ENCODE measurements at regions not wholly inside any gene's neighbourhood (a gene's known extent, or its start where the extent isn't known, plus 50 kb on each side); places are given as distances from the start of the nearest gene placed in this dataset.

DNA sequence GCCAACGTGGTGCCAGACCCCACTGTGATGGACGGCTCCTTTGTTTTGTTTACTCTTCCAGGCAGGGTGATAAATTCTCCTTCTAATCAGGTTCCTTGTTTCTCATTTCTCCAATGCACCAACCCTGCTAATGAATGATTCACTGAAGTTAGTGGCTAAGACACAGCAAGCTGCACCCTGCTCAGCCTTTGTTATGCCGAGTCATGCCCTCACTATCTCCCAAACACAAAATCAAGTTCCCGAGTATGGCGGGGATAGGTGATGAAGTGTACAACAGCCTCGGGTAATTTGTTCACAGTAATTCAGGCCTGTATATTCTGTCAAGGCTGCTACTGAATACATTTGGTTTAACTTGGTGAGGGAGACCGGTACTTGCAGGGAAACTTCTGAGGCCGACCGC, 83.8 kb upstream of the HS3ST4 start:
- Histone ChIP-seq H3K4ac (ENCODE audit: low read depth, low read length) (no peak overlapping the region), H3K23ac (ENCODE audit: low read depth, low read length) (no peak overlapping the region), H3K27me3 (ENCODE audit: control insufficient read depth, insufficient read depth, low read length) (no peaks in the 10 kb centered on the region), H3K56ac (ENCODE audit: extremely low read depth, insufficient read depth, low read length) (no peak overlapping the region), H3K4me1 (ENCODE audit: control insufficient read depth, insufficient read depth, low read length) (no peaks in the 10 kb centered on the region), H2AK5ac (ENCODE audit: low read depth, low read length) (no peak overlapping the region), H2BK5ac (ENCODE audit: low read depth, low read length, poor library complexity, severe bottlenecking) (no peak overlapping the region), H3K36me3 (ENCODE audit: control insufficient read depth, insufficient read depth, low read length) (no peaks in the 10 kb centered on the region), H3K9me3 (ENCODE audit: control insufficient read depth, insufficient read depth, low read length) (0 out of 2 replicates have a peak, but pooled peaks cover 2% of the 10 kb centered on the region), H3K4me3 (ENCODE audit: insufficient read depth, low read depth, low read length) (no peak overlapping the region), H3K9me1 (ENCODE audit: insufficient read depth, low read length) (no peaks in the 10 kb centered on the region), H3K14ac (replicated peaks; ENCODE audit: low read depth, low read length) (no peak overlapping the region), H4K8ac (ENCODE audit: low read depth in 2 of 2, low read length in 2 of 2) (no peak overlapping the region), H2BK120ac (ENCODE audit: low read depth, low read length) (no peak overlapping the region), H3K27ac (ENCODE audit: insufficient read depth, low read length) (no peak overlapping the region), H3K9ac (ENCODE audit: low read depth, low read length) (no peak overlapping the region), H4K5ac (ENCODE audit: low read depth, low read length) (no peak overlapping the region), H3K4me2 (ENCODE audit: low read depth, low read length) (no peak overlapping the region), H3K79me1 (ENCODE audit: low read depth in 1 of 2, low read length in 2 of 2) (no peaks in the 10 kb centered on the region), H3K18ac (ENCODE audit: low read depth, low read length) (no peak overlapping the region), H2BK20ac (ENCODE audit: low read depth, low read length) (no peak overlapping the region), H2BK15ac (ENCODE audit: low read depth, low read length) (no peak overlapping the region), H4K20me1 (ENCODE audit: insufficient read depth, low read length) (no peaks in the 10 kb centered on the region), H2AFZ (replicated peaks; ENCODE audit: low read length, poor library complexity) (no peak overlapping the region), H4K91ac (ENCODE audit: insufficient read depth, low read depth, low read length) (no peak overlapping the region), H2AK9ac (replicated peaks; ENCODE audit: low read depth, low read length, poor library complexity) (no peak overlapping the region)
- POLR2A ChIA-PET (ENCODE audit: unreplicated experiment) = no interaction called here
- no peak for TF ChIP-seq POLR2A (IDR thresholded peaks at IDR 0.05; ENCODE audit: low read depth, low read length)
- no peak for TF ChIP-seq MAFK (IDR thresholded peaks at IDR 0.05; ENCODE audit: low read depth, low read length)
- TF ChIP-seq SMC3 (IDR thresholded peaks at IDR 0.05; ENCODE audit: low read depth, low read length) = no peak
- no peak for TF ChIP-seq FOS (IDR thresholded peaks at IDR 0.05; ENCODE audit: low read depth, low read length)
- no peak for TF ChIP-seq USF2 (IDR thresholded peaks at IDR 0.05; ENCODE audit: low read depth, low read length)
- TF ChIP-seq NFE2L2 (IDR thresholded peaks at IDR 0.05; ENCODE audit: low read depth, low read length) = no peak
- TF ChIP-seq CHD1 (IDR thresholded peaks at IDR 0.05; ENCODE audit: low read depth, low read length) = no peak
- TF ChIP-seq BHLHE40 (IDR thresholded peaks at IDR 0.05; ENCODE audit: low read depth, low read length) = no peak
- no peak for TF ChIP-seq MAZ (IDR thresholded peaks at IDR 0.05; ENCODE audit: borderline replicate concordance, low read depth, low read length)
- in situ Hi-C loops (cut with MboI; ENCODE audit: low sequenced_read_pairs) = no loop called here
- CTCF ChIA-PET = no interaction called here
- 67% methylated on average over 3 of the region's 9 CpGs; no CpG with 5 or more reads in 1 of the 2 experiments for WGBS, 2 experiments (ENCODE audit: extremely low coverage in 2 of 2, insufficient read length in 1 of 2)
- ATAC-seq (ENCODE audit: low read depth) (no peak), DNase-seq (no peak)
- intact Hi-C loops (cut with micrococcal nuclease) = no loop called here
- dilution Hi-C loops (cut with HindIII; ENCODE audit: low sequenced_read_pairs, unreplicated experiment) = no loop called here
- BruUV-seq (replicated peaks) = no TSS peak
